ENCODE measurements at regions not wholly inside any gene's neighbourhood (a gene's known extent, or its start where the extent isn't known, plus 50 kb on each side); places are given as distances from the start of the nearest gene placed in this dataset.
A peak's percentile ranks its signal among the peaks of the same experiment; 100 is the strongest.

GRCh38 chr1:193614275-193614674, 427.9 kb upstream of the B3GALT2 start:
- DNase-seq: no peak

GRCh38 chr1:193613041-193613440, 426.6 kb upstream of the B3GALT2 start:
- DNase-seq: no peak

GRCh38 chr1:193609592-193609991, 423.2 kb upstream of the B3GALT2 start:
- DNase-seq: no peak

GRCh38 chr1:193607787-193608186, 421.4 kb upstream of the B3GALT2 start:
- no peak for DNase-seq

- DNase-seq: no peak
Observed at GRCh38 chr1:193606035-193606434, 419.6 kb upstream of the B3GALT2 start.

GRCh38 chr1:193602705-193603104, 416.3 kb upstream of the B3GALT2 start:
- no peak for DNase-seq

- DNase-seq: no peak
Observed at GRCh38 chr1:193593147-193593885, 406.9 kb upstream of the B3GALT2 start.

GRCh38 chr1:193592317-193592716, 405.9 kb upstream of the B3GALT2 start:
- DNase-seq: no peak

- no peak for DNase-seq
Observed at GRCh38 chr1:193590102-193590501, 403.7 kb upstream of the B3GALT2 start.

- DNase-seq: peak; percentile 64
Observed at GRCh38 chr1:193589597-193590040, 403.2 kb upstream of the B3GALT2 start.

- DNase-seq: peak; percentile 5
Observed at GRCh38 chr1:193588311-193589082, 402.1 kb upstream of the B3GALT2 start.

- DNase-seq: no peak
Observed at GRCh38 chr1:193584731-193585239, 398.4 kb upstream of the B3GALT2 start.

GRCh38 chr1:193581341-193581740, 394.9 kb upstream of the B3GALT2 start:
- no peak for DNase-seq

GRCh38 chr1:193580419-193580818, 394.0 kb upstream of the B3GALT2 start:
- DNase-seq: no peak

GRCh38 chr1:193579323-193579722, 392.9 kb upstream of the B3GALT2 start:
- DNase-seq: no peak

GRCh38 chr1:193574913-193575312, 388.5 kb upstream of the B3GALT2 start:
- DNase-seq: no peak

GRCh38 chr1:193569983-193570269, 383.5 kb upstream of the B3GALT2 start:
- no peak for DNase-seq

GRCh38 chr1:193569096-193569982, 382.9 kb upstream of the B3GALT2 start:
- peak; percentile 91 for DNase-seq

- no peak for DNase-seq
Observed at GRCh38 chr1:193568512-193568911, 382.1 kb upstream of the B3GALT2 start.

- no peak for DNase-seq
Observed at GRCh38 chr1:193567937-193568336, 381.5 kb upstream of the B3GALT2 start.

- DNase-seq: no peak
Observed at GRCh38 chr1:193566735-193567134, 380.3 kb upstream of the B3GALT2 start.

- DNase-seq: no peak
Observed at GRCh38 chr1:193565971-193566577, 379.7 kb upstream of the B3GALT2 start.

- DNase-seq: no peak
Observed at GRCh38 chr1:193562121-193562520, 375.7 kb upstream of the B3GALT2 start.
